ENCODE measurements at regions not wholly inside any gene's neighbourhood (a gene's known extent, or its start where the extent isn't known, plus 50 kb on each side); places are given as distances from the start of the nearest gene placed in this dataset.
A peak's percentile ranks its signal among the peaks of the same experiment; 100 is the strongest.
"Not testable (repeated sequence)": the region's sequence is repeated elsewhere in the genome, so short reads cannot be mapped to it uniquely, and the experiment has no call there.

- H3K4me3 ChIP-seq (ENCODE audit: low read depth, low read length) = peak overlapping the region; percentile 72
- peak; percentile 65 for DNase-seq (ENCODE audit: low read depth)
Measured at GRCh38 chr10:50992972-50993766, 81.1 kb upstream of the PRKG1 start.

- no peak for DNase-seq (ENCODE audit: low read depth)
- peak overlapping the region; percentile 72 for H3K4me3 ChIP-seq (ENCODE audit: low read depth, low read length)
Measured at GRCh38 chr10:50993771-50994251, 80.5 kb upstream of the PRKG1 start.

- DNase-seq (ENCODE audit: low read depth) = no peak
- no peak overlapping the region for H3K4me3 ChIP-seq (ENCODE audit: low read depth, low read length)
Measured at GRCh38 chr10:50997461-50997860, 76.8 kb upstream of the PRKG1 start.

GRCh38 chr10:50999163-50999562 is 75.1 kb upstream of the PRKG1 start:
- H3K4me3 ChIP-seq (ENCODE audit: low read depth, low read length) = no peak overlapping the region
- DNase-seq (ENCODE audit: low read depth) = no peak

- peak; percentile 89 for DNase-seq (ENCODE audit: low read depth)
- H3K4me3 ChIP-seq (ENCODE audit: low read depth, low read length) = no peak overlapping the region
Measured at GRCh38 chr10:51000164-51000563, 74.1 kb upstream of the PRKG1 start.

GRCh38 chr10:51000976-51001375 is 73.3 kb upstream of the PRKG1 start:
- no peak for DNase-seq (ENCODE audit: low read depth)
- H3K4me3 ChIP-seq (ENCODE audit: low read depth, low read length) = no peak overlapping the region

- no peak for DNase-seq (ENCODE audit: low read depth)
Measured at GRCh38 chr10:51001587-51001986, 72.7 kb upstream of the PRKG1 start.

GRCh38 chr10:51002469-51002868 is 71.8 kb upstream of the PRKG1 start:
- no peak overlapping the region for H3K4me3 ChIP-seq (ENCODE audit: low read depth, low read length)
- no peak for DNase-seq (ENCODE audit: low read depth)

More at GRCh38 chr10:51001587-51001986, 72.7 kb upstream of the PRKG1 start:
- no peak overlapping the region for H3K4me3 ChIP-seq (ENCODE audit: low read depth, low read length)

- no peak overlapping the region for H3K4me3 ChIP-seq (ENCODE audit: low read depth, low read length)
- DNase-seq (ENCODE audit: low read depth) = no peak
Measured at GRCh38 chr10:51004776-51005175, 69.5 kb upstream of the PRKG1 start.

- DNase-seq (ENCODE audit: low read depth) = no peak
- no peak overlapping the region for H3K4me3 ChIP-seq (ENCODE audit: low read depth, low read length)
Measured at GRCh38 chr10:51005551-51005950, 68.7 kb upstream of the PRKG1 start.

- no peak for DNase-seq (ENCODE audit: low read depth)
- no peak overlapping the region for H3K4me3 ChIP-seq (ENCODE audit: low read depth, low read length)
Measured at GRCh38 chr10:51006686-51007085, 67.6 kb upstream of the PRKG1 start.

GRCh38 chr10:51007781-51008180 is 66.5 kb upstream of the PRKG1 start:
- H3K4me3 ChIP-seq (ENCODE audit: low read depth, low read length) = no peak overlapping the region
- no peak for DNase-seq (ENCODE audit: low read depth)

GRCh38 chr10:51008346-51008745 is 65.9 kb upstream of the PRKG1 start:
- DNase-seq (ENCODE audit: low read depth) = no peak
- H3K4me3 ChIP-seq (ENCODE audit: low read depth, low read length) = no peak overlapping the region

- no peak overlapping the region for H3K4me3 ChIP-seq (ENCODE audit: low read depth, low read length)
- DNase-seq (ENCODE audit: low read depth) = no peak
Measured at GRCh38 chr10:51010977-51011376, 63.3 kb upstream of the PRKG1 start.

GRCh38 chr10:51012073-51012472 is 62.2 kb upstream of the PRKG1 start:
- DNase-seq (ENCODE audit: low read depth) = no peak
- no peak overlapping the region for H3K4me3 ChIP-seq (ENCODE audit: low read depth, low read length)

- no peak overlapping the region for H3K4me3 ChIP-seq (ENCODE audit: low read depth, low read length)
- DNase-seq (ENCODE audit: low read depth) = no peak
Measured at GRCh38 chr10:51014680-51015389, 59.5 kb upstream of the PRKG1 start.

- H3K4me3 ChIP-seq (ENCODE audit: low read depth, low read length); DNase-seq (ENCODE audit: low read depth): not testable (repeated sequence)
Measured at GRCh38 chr10:51015390-51015754, 58.9 kb upstream of the PRKG1 start.

- H3K4me3 ChIP-seq (ENCODE audit: low read depth, low read length) = no peak overlapping the region
- DNase-seq (ENCODE audit: low read depth) = no peak
Measured at GRCh38 chr10:51020200-51020599, 54.1 kb upstream of the PRKG1 start.

GRCh38 chr10:51022933-51023585 is 51.2 kb upstream of the PRKG1 start:
- no peak for DNase-seq (ENCODE audit: low read depth)

GRCh38 chr10:51023636-51024035 is 50.7 kb upstream of the PRKG1 start:
- no peak for DNase-seq (ENCODE audit: low read depth)
- H3K4me3 ChIP-seq (ENCODE audit: low read depth, low read length) = no peak overlapping the region

More at GRCh38 chr10:51022933-51023585, 51.2 kb upstream of the PRKG1 start:
- H3K4me3 ChIP-seq (ENCODE audit: low read depth, low read length) = no peak overlapping the region

Data from skeletal muscle cell (primary cell).